Left renal pelvis (tissue), 4 donors: ENCODE measurements at regions not wholly inside any gene's neighbourhood (a gene's known extent, or its start where the extent isn't known, plus 50 kb on each side); places are given as distances from the start of the nearest gene placed in this dataset.

ENCODE experiments used
- DNase-seq, 4 donors: peaks; one replicate each; pipeline ENCODE4 v3.0.0-alpha.2; 2013; ENCODE audit warnings: low read depth in 4 of 4, low spot score in 3 of 4

DNA sequence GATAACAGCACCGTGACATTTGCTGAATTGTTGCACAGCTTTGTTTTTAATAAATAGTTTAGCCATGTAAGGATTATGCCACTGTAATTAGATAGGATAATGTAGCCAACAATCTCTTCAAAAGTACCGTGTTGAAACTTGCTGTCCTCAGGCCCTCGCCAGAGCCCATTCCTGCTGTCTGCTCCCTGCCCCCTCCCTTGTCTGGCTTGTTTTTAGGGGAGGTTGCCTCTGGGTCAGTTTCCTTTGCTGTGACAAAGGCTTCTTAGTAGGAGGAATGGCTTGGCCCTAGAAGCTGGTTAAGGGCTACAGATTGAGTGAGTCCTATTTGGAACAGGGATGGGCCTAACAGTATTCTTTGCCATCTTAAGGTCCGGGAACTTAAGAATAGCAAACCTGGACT, 107.9 kb downstream of the LMO4 start:
- no peak for DNase-seq

DNA sequence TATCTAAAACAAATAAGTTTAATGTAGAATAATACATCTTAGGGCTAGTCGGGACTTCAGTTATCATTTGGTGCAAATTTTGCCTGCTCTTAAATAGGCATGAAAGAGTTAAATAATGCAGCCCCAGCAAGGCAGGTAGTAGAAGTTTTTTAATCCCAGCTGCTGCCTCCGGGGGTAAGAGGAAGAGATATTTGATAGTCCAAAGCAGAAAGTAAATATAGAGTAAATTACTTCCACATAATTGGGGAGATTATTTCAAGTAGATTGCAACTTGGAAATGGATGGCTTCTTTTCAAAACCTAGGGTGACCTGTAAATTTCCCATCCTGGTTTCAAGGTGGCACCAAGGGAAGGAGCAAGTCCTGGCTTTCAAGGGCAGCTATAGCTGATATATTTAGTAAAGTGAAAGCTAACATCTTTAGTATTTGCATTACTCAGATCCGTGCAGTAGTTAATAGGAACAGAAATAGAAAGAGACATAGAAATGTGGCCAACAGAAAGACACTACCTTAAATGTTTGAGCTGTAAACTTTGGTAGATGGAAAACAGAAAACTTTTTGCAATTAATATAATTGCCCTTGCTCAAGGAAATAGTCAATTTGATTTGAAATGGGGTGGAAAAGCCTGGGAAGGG, 109.1 kb downstream of the LMO4 start:
- no peak for DNase-seq

DNA sequence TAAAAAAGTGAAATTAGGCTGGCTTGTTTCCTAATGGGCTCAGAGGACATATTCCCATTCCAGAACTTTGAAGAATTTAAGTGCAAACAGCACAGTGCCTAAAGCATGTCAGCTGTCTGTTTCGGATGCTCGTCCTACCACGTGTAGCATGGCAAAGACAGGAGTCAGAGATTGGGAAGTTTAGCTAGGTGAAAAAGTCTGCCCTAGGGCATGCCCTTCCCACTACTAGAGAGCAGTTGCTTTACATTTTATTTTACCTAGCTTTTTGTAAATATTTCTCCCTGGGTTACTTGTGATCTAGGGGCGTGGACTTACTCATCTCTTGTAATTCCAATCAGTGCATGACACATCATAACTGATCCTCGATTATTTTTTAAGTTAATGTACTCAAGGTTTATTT, 111.1 kb downstream of the LMO4 start:
- no peak for DNase-seq

DNA sequence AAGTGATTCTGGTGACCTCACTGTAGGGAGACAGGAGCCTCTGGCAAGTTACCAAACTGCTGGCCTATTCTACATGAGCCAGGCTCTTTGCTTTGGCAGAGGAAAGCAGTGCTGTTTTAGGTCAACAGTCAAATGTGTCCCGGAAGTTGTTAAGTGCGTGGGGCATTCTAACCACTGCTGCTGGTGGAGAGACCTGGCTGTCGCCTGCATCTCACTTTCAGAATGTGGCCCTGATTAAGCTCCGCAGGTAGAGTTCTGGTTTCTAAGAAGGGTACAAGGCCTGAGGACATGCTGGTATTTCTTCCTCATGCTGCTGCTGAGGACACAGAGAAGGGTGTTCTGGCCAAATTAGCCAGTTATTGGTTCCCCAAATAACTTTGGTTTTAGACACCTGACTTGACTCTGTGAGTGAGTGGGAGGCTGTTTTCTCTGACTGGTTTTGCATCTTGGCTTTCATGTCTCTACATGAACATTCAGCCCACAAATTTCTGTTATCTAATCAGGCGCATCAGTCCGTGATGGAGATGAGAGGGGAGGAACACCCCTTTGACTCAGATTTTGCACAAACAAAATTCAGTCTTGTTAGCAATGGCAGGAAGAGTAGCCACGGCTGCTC, 120.8 kb downstream of the LMO4 start:
- peak in 1 of 4 donors; percentile 63 for DNase-seq

DNA sequence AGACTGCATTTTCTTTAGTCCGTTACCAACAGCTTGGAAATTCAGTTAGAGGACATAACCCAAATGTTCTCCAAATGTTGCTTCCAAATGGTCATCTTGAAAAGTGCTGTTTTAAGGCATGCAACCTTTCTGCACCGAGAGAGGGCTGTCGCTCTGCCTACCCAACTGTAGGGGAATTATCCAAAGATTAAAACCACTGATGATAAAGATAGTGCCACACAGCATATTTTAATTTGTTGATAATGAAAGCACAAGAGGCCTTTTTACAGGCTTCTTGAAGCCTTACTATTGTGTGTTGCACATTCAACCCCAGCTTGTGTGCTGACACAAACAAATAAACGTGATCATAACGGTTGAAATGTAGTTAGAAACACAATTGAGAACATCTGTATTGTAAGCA, 121.5 kb downstream of the LMO4 start:
- DNase-seq, result no peak

DNA sequence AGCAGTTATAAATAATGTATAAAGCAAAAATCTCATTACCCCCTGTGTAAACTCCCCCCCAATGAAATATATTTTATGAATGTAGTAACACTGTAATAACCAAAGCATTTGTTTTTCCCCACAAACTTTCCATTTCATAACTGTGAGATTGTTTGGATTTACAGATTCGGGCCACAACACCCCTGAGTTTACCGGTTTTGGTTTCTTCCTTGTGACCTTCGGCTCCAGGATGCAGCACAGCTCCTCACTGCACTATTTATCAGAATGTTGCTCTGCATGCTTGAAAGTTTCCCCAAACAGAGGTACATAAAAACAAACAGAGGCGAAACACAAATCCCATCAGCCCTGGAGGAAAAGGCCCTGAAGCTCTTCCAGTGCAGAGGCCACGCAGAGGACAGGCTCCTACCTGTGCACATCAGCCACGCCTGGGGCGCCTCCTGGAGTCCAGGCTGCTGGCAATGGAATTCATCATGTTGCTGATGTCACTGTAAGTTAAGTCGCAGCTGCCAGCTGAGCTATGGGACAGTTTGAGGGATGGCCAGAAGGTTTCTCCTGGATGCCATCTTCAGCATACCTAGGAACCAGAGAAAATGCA, 122.0 kb downstream of the LMO4 start:
- DNase-seq, result no peak

DNA sequence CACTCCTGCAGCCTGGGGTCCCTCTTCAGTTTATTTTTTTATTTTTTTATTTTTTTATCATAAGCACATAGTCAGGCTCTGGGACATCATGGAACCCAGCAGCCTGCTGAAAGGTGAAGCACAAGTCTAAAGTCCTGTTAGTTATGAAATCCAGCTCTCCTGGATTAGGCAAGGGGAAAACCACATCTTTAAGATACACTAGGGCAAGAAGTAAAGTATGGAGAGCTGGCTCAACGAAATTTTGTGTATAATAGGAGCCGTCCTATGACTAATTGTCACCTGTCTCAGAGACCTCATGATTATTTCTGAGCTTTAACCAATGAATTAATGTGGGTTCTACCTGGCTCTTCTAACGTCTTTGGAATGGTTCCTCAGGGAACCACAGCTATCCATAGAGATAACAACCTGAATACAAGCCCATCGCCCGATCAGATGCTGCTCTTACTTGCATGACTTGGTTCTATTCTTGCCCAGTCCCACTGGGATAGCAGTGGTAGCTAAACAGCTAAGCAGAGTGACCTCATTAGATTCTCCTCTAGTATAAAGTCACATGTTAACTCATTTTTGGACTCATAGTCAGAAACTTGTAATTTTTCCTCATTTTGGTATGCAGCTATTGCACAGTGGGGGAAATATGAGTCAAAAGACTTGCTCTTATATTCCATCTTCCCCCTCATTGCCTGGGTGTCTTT, 122.7 kb downstream of the LMO4 start:
- no peak for DNase-seq

DNA sequence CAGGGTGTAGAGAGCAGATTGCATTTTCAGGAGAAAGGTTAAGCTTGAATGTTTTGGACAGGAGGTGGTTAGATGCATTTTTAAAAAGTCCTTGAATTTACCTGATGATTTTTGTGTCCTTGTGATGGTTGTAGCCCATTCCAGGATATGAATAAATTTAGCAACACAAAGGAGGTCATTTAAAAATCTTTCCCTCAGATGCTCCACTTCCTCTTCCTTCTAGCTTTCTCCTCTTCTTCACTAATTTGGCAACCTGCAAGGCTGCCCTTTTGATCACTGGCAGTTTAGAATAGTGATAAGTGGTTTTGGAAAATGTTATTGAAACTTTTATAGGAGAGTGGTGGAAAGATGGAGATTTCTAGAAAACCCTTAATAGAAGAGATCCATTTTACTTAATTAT, 124.0 kb downstream of the LMO4 start:
- no peak for DNase-seq

DNA sequence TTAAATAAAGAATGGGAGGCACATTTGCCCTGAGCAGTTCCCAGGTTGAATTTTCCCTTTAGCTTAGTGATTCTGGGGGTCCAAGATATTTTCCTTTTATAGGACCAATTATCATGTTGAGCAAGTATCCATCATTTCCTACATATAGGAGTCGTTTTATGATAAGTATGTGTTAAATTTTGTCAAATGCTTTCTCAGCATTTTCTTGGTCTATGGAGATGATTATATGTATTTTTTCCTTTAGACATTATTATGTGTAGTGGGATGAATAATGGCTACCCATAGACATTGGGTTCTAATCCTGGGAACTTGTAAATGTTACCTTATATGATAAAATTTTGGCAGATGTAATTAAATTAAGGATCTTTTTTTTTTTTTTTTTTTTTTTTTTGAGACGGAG, 128.7 kb downstream of the LMO4 start:
- DNase-seq, result no peak

DNA sequence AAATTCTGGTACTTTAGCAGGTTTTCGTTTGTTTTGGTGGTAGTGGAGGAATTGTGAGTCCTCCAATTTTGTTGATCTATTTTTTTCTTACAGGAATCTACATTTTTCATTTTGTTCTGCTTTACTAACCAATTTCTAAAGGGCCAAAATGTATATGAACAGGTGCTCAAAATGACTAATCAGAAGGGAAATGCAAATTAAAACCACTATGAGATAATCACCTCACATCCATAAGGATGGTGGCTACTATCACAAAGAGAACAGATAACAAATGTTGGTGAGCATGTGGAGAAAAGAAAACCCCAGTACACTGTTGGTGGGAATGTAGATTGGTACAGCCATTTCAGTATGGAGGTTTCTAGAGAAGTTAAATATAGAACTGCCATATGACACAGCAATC, 134.2 kb downstream of the LMO4 start:
- no peak for DNase-seq

DNA sequence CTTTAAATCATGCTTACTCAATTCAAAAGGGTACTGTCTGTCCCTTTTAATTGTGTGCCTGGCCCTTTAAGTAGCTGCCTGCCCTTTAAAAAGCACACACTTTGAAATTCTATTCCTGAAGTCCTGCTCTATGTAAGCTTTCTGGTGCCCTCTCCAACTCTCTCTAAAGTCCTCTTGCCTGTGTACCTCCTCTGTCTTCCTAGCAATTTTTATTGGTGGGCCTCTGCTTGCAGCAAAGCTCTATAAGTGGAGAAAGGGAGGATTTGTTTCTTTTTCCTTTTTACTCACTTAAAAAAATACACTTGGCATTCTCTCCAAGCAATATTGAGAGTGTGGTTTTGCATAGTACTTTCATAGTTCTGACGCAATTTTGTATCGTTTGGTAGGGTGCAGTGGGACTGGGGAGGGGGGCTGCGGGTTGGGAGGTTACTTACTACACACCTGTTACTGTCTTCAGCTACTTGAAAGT, 135.4 kb downstream of the LMO4 start:
- DNase-seq, result no peak

DNA sequence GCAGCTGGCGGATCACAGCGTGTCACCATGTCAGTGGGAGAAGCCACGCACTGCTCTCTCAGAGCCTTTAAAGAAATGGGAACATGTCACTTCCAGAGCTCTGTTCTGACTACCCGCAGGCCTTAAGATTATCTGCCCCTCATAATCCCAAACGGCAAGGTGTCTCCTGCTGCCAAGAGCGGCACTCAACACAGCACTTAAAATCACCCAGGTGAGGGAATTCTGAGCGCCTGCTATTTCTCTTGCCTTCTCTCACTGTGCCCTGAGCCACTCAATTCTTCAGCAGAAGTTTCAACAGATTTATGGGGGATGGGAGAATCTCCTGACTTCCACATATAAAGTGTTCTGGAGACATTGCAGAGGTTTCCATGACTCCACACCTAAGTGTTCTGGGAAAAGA, 137.9 kb downstream of the LMO4 start:
- DNase-seq, result no peak

DNA sequence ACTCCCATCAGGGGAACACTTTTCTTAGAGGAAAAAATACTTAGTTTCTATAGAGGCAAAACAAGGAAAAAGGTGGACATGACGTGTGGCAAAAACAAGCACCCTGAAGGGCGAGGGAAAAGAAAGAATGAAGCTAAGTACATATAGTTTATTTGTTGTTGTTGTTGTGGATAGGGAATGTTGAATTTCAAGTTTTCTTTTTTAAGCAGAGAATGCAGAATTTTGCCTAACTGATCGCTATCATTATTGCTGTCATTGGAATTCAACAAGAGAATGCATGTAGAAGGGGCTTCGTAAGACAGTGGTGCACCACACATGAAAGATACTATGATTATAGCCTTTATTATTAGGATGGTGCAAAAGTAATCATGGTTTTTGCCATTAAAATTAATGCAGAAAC, 144.0 kb downstream of the LMO4 start:
- no peak for DNase-seq

DNA sequence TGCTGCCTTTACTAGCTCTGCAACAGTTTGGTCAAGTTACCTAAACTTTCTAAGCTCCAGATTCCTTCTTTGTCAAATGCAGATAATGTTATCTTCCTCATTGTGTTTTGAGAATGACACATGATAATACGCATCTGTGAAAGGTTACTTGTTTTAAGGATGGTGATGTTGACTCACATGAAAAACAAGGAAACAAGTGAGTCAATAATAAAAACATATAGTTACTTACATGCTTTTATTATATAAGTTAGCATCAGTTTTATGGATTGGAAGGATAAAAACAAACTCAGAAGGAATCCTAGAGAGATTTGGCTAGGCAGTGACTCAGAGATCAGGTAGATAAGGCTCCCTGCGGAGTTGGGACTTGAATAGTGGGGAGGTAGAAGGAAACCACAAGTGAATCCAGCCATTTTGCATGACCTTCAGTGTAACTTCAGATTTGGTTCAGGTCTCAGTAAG, 144.6 kb downstream of the LMO4 start:
- DNase-seq, result no peak

DNA sequence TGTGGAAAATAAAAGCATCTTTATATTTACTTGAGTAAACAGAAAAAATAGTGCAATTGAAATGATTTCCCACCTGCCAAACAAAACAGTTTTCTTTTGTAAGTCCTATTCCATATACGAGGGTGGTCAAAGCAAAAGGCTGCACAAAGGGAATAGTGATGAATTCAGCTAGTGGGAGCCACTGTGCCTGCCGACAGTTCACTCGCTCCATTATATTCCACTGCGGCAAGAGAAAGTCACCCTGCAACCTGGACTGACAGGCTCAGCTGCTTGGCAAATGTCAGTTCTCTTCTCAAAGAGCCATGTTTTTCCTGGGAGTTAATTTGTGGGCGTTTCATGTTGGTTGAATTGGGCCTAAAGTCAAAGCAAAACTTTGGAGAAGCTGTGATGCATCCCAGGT, 145.4 kb downstream of the LMO4 start:
- DNase-seq, result no peak

DNA sequence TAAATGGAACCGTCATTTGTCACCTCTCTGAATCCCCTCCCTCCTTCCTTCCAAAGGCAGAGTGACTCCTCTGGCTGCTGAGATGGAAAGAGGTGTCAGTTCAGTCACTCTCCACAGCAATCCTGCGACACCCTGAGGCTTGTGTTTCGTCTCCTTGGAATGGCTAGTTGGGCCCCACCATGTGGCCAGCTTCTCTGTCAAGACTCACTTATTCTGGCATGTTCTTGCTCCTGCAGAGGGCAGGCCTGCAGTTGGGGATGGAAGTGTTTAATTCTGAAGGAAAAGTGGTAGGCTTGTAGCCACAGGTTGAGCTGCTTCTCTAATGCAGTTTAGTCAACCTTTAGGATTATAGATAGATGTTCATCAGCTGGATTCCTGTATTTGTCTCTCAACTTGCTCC, 149.6 kb downstream of the LMO4 start:
- no peak for DNase-seq

DNA sequence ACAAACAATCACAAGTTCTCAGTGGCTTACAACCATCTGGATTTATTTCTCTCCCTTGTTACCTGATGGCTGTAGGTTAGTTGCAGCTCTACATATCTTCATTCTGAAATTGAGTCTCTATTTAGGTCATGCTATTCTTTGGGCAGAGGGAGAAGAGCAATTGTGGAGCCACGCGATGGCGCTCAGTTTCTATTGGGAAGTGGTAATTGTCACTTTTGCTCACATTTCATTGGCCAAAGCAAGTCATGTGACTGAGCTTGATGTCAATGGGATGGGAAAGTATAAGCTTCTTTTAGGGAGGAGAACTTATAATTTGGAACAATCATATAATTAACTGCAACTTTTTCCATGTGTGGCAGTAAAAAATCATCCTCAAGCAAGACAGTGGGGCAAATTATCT, 166.5 kb downstream of the LMO4 start:
- DNase-seq, result no peak

DNA sequence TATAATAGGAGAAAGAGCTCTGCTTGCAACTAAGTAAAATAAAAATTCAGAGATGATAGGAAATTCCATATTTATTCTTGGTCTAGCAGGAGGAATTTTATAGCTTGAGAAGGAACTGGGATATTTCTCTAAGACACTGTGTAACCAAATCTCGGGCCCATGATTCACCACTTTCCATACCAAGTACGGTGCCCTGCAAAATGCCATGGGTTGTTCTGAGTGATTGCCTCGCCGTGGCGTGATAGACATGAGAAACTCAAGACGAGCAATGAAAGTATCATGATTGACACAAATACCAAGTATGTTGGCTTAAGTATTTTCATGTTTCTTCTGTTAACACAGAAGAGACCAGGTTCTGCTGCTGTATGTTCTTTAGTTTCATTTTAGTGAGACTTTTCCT, 167.2 kb downstream of the LMO4 start:
- DNase-seq, result no peak

DNA sequence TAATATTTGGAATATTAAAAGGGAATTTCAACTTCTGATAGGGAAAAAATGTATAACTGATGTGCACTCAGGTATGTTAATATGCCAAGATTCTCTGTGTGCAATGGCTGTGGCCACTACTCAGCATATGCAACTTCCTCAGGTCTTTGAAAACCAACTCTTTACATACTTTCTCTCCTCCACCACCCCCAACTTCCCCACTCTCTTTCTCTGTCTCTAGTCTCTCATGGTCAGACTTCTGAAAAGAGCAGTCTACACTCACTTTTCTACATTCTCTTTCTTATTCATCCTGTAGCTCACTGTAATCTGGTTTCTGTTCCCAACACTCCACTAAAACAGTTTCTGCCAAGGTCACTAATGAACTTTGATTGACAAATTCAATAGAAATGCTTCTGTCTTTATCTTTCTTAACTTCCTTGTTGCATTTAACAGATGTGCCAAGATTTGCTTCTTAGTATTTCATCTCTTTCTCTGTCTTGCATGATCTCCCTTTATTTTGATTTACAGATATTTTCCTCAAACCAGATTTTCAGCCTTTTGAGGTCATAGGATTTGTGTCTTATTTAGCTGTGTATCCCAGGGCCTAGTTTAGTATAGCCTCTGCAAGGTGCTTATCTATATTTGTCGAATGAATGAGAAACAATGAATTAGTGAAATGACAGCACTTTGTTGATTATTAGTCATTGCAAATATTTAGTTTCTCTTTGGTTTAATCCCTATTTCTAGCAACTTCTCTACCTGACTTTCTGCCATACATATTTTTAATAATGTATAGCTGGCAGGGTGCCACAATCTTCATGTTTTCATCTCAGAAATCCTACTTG, 168.9 kb downstream of the LMO4 start:
- DNase-seq, result no peak

DNA sequence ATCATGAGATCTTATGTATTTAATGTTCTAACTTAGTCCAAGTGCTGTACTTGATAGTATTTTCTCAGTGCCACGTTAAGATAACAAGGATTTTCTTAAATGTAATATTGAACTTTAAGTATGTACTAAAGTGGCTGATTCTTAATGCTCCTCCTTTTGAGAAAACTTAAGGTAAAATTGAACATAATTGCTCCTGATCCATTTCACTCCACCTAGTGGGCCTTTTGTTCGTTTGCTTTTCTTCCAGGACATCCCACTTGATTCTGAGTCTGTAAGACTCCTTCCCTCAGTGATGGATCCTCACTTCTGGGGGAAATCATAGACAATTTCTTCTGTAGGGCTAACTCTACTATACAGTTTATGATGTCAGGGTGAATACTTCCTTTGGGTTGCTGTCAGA, 173.1 kb downstream of the LMO4 start:
- no peak for DNase-seq

DNA sequence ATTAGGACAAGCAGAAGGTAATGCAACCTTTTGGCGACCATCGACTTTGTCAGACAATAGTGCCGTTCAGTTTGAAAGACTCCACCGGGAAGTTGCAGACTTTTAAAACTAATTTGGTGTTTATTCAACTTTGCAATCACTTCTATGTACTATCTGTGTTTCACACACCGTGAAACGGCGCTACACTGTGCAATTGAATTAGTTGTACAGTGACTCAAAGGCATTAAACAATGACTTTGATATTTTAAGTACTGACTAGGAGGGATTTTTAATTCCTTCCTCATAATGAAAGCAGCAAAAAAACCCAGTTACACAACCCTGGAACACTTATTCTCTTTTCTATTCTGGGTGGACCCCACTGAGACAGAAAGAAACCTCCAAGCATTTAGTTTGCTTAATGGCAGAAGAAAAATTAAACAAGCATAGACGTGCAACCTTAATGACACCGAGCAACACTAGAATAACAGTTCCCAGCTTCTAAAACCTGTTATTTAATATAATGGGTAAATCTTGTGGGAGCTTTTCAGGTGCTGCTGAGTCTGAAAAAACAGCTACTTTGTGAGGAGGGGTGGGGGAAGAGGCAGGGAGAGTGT, 176.8 kb downstream of the LMO4 start:
- no peak for DNase-seq
